HEK293 (cell line): ENCODE measurements at regions not wholly inside any gene's neighbourhood (a gene's known extent, or its start where the extent isn't known, plus 50 kb on each side); places are given as distances from the start of the nearest gene placed in this dataset.

ENCODE experiments used
- CTCF ChIA-PET: fragments of 350-600 bp; formaldehyde crosslinking; extraction: SDS; loops from one replicate; lab custom pipeline; 2021; ENCODE audit warnings: antibody characterized with exemption; lab: Yijun Ruan, JAX
- POLR2A ChIA-PET: fragments of 300-600 bp; formaldehyde crosslinking; extraction: SDS; loops from one replicate; lab custom pipeline; 2020; ENCODE audit warnings: antibody characterized with exemption, inconsistent platforms; lab: Yijun Ruan, JAX
- H3K27ac ChIP-seq: fragments of 200-500 bp; sonication (Bioruptor generic); 2 replicates; pipeline ENCODE4 v1.5.1; 2014; ENCODE audit warnings: low read depth, low read length, control low read depth, inconsistent platforms; ENCODE audit errors: extremely low read depth
- H3K36me3 ChIP-seq, 2 experiments: fragments of 200-500 bp in 1 of 2; sonication (Bioruptor generic) in 1 of 2; 1 replicate in 1 of 2; 2 replicates in 1 of 2; pipeline ENCODE4 v1.5.1; 2014 to 2017; ENCODE audit warnings: inconsistent platforms in 2 of 2, low read length in 2 of 2; ENCODE audit not compliant: control insufficient read depth in 2 of 2, insufficient read depth in 1 of 2
- H3K4me1 ChIP-seq: fragments of 200-500 bp; sonication (Bioruptor generic); 2 replicates; pipeline ENCODE4 v1.5.1; 2014; ENCODE audit warnings: mild to moderate bottlenecking, low read length, inconsistent platforms; ENCODE audit not compliant: control insufficient read depth, insufficient read depth
- H3K4me3 ChIP-seq: 2 replicates; pipeline ENCODE4 v1.5.1; 2011; ENCODE audit warnings: low read depth, mild to moderate bottlenecking, control low read depth, low read length, moderate library complexity
- H3K9me3 ChIP-seq: fragments of 200-500 bp; sonication (Bioruptor generic); 2 replicates; pipeline ENCODE4 v1.5.1; 2014; ENCODE audit warnings: low read depth, low read length, inconsistent platforms; ENCODE audit not compliant: control insufficient read depth, insufficient read depth
- INSM2 ChIP-seq: fragments of 450-650 bp; formaldehyde crosslinking; IDR thresholded peaks from 2 replicates; pipeline ENCODE4 v1.5.1; 2016; ENCODE audit warnings: missing biosample characterization, missing genetic modification characterization
- KLF7 ChIP-seq: fragments of 450-650 bp; formaldehyde crosslinking; IDR thresholded peaks from 2 replicates; pipeline ENCODE4 v1.5.1; 2016; ENCODE audit warnings: missing biosample characterization, missing genetic modification characterization, borderline replicate concordance
- PRDM2 ChIP-seq: fragments of 450-650 bp; formaldehyde crosslinking; IDR thresholded peaks from 2 replicates; pipeline ENCODE4 v1.5.1; 2016; ENCODE audit warnings: missing biosample characterization, missing genetic modification characterization, borderline replicate concordance
- SP2 ChIP-seq: fragments of 450-650 bp; formaldehyde crosslinking; IDR thresholded peaks from 2 replicates; pipeline ENCODE4 v1.5.1; 2016; ENCODE audit warnings: missing biosample characterization, missing genetic modification characterization
- SP3 ChIP-seq: fragments of 450-650 bp; formaldehyde crosslinking; IDR thresholded peaks from 2 replicates; pipeline ENCODE4 v1.5.1; 2016; ENCODE audit warnings: missing biosample characterization, missing genetic modification characterization
- ZBTB17 ChIP-seq: fragments of 450-650 bp; formaldehyde crosslinking; IDR thresholded peaks from 2 replicates; pipeline ENCODE4 v1.5.1; 2016; ENCODE audit warnings: missing biosample characterization, missing genetic modification characterization
- ZBTB6 ChIP-seq: fragments of 450-650 bp; formaldehyde crosslinking; IDR thresholded peaks from 2 replicates; pipeline ENCODE4 v1.5.1; 2017; ENCODE audit warnings: missing biosample characterization, missing genetic modification characterization
- ZNF18 ChIP-seq: fragments of 450-650 bp; formaldehyde crosslinking; IDR thresholded peaks from 2 replicates; pipeline ENCODE4 v1.5.1; 2016; ENCODE audit warnings: missing biosample characterization, missing genetic modification characterization
- ZNF292 ChIP-seq: fragments of 450-650 bp; formaldehyde crosslinking; IDR thresholded peaks from 2 replicates; pipeline ENCODE4 v1.5.1; 2016; ENCODE audit warnings: low read depth, missing biosample characterization, missing genetic modification characterization, borderline replicate concordance
- ZNF350 ChIP-seq: fragments of 450-650 bp; formaldehyde crosslinking; IDR thresholded peaks from 2 replicates; pipeline ENCODE4 v1.5.0; 2017; ENCODE audit warnings: missing biosample characterization, mild to moderate bottlenecking, missing genetic modification characterization
- ZNF398 ChIP-seq: fragments of 450-650 bp; formaldehyde crosslinking; IDR thresholded peaks from 2 replicates; pipeline ENCODE4 v1.5.1; 2017; ENCODE audit warnings: missing biosample characterization, missing genetic modification characterization
- ZNF692 ChIP-seq: fragments of 450-650 bp; formaldehyde crosslinking; IDR thresholded peaks from 2 replicates; pipeline ENCODE4 v1.5.1; 2016; ENCODE audit warnings: missing biosample characterization, missing genetic modification characterization
- ZNF707 ChIP-seq: fragments of 450-650 bp; formaldehyde crosslinking; IDR thresholded peaks from 2 replicates; pipeline ENCODE4 v1.5.1; 2016; ENCODE audit warnings: missing biosample characterization, missing genetic modification characterization

GRCh38 chr13:72539925-72540324 lies 187.5 kb downstream of the MZT1 start:
- no peaks in the 10 kb centered on the region for H3K9me3 ChIP-seq
- POLR2A ChIA-PET = no interaction called here
- CTCF ChIA-PET = no interaction called here
- no peak for TF ChIP-seq ZNF18 (tag by site-specific recombination)
- TF ChIP-seq ZBTB6 (tag by site-specific recombination) = no peak
- no peak for TF ChIP-seq PRDM2 (tag by site-specific recombination)
- TF ChIP-seq ZNF398 (tag by site-specific recombination) = no peak
- TF ChIP-seq ZNF292 (tag by site-specific recombination) = no peak
- TF ChIP-seq SP3 = no peak
- TF ChIP-seq ZNF707 (tag by site-specific recombination) = no peak
- TF ChIP-seq, all 188 proteins: peak for 0
- Histone ChIP-seq H3K27ac (no peak overlapping the region), H3K4me1 (no peaks in the 10 kb centered on the region), H3K36me3 (no peaks in the 10 kb centered on the region), H3K4me3 (no peak overlapping the region)

GRCh38 chr13:72537782-72538181 lies 189.6 kb downstream of the MZT1 start:
- Histone ChIP-seq H3K9me3 (no peaks in the 10 kb centered on the region), H3K36me3 (no peaks in the 10 kb centered on the region), H3K4me3 (no peak overlapping the region), H3K4me1 (no peaks in the 10 kb centered on the region)
- ChIA-PET POLR2A (no interaction called here), CTCF (interaction anchor here (0.7 kb wide), 1 partner anchor 1218 kb away, joined by 3 read pairs; no protein-coding TSS in a partner anchor)
- no peak for TF ChIP-seq KLF7 (tag by site-specific recombination)
- no peak for TF ChIP-seq ZBTB17 (tag by site-specific recombination)
- TF ChIP-seq ZNF350 (tag by site-specific recombination) = no peak
- TF ChIP-seq SP2 (tag by site-specific recombination) = no peak
- no peak for TF ChIP-seq ZNF692 (tag by site-specific recombination)
- no peak for TF ChIP-seq INSM2 (tag by site-specific recombination)
- TF ChIP-seq, all 188 proteins: peak for 0
- H3K27ac ChIP-seq = no peak overlapping the region
